HG02571 (cell line): ENCODE measurements at regions not wholly inside any gene's neighbourhood (a gene's known extent, or its start where the extent isn't known, plus 50 kb on each side); places are given as distances from the start of the nearest gene placed in this dataset.
"Not testable (repeated sequence)": the region's sequence is repeated elsewhere in the genome, so short reads cannot be mapped to it uniquely, and the experiment has no call there.

Experiments
- ATAC-seq: cut with Tn5 transposase; IDR thresholded peaks from one replicate; pipeline ENCODE4 v1.9.1; 2021; ENCODE audit warnings: mild to moderate bottlenecking, moderate library complexity; ENCODE audit not compliant: unreplicated experiment

DNA sequence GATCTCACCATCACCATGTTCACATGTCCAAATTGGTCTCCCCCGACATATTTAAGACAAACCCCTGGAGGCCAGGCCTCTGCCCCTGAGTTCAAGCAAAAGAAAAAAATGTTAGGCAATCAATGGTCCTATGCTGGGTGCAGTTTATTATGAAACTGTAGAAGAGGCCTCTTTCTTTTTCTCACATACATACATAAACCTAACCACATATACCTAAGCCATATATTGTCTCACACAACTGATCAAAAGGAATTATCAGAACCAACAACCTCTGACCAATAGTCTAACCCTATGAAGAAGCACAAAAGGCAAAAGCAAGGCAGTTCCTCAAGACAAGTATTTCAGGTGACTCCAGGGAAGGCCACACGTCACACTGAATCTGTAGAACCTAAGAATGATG, 49.9 kb downstream of the ILRUN start:
- no peak for ATAC-seq

GRCh38 chr6:34645627-34646026, 50.9 kb downstream of the ILRUN start:
- no peak for ATAC-seq

DNA sequence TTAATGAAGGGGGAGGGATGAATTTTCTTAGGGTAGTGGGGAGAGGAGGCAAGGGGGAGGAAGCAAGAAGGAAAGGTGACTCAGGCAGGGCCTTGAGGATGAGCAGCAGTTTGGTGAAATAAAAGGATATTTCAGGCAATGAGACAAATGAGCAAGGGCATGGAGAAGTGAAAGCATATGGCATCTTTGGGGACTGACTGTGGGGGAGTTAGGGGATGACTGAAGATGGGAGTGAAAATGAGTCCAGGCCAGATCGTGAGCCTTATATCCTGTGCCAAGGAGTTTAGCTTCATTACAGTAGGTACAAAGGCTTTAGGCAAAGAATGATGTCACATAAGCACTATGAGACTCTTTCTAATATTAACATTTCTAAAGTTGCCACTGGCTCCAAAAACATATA, 51.9 kb downstream of the ILRUN start:
- ATAC-seq = no peak

DNA sequence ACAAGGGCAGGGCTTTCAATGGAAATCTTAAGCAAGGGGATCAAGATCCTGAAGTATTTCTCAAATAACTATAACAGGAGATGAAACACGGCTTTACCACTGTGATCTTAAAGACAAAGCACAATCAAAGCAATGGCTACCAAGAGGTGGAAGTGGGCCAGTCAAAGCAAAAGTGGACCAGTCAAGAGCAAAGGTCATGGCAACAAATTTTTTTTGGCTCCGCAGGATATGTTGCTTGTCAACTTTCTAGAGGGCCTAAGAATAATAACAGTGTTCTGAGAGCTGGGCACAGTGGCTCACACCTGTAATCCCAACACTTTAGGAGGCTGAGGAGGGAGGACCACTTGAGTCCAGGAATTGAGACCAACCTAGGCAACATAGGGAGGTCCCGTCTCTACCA, 54.1 kb downstream of the ILRUN start:
- ATAC-seq = no peak

- not testable (repeated sequence) for ATAC-seq
Observed at GRCh38 chr6:34640074-34640849, 56.3 kb downstream of the ILRUN start.

GRCh38 chr6:34638834-34639736, 57.5 kb downstream of the ILRUN start:
- ATAC-seq = peak; percentile 58

- ATAC-seq = no peak
Observed at GRCh38 chr6:34633785-34634184, 62.8 kb downstream of the ILRUN start.

DNA sequence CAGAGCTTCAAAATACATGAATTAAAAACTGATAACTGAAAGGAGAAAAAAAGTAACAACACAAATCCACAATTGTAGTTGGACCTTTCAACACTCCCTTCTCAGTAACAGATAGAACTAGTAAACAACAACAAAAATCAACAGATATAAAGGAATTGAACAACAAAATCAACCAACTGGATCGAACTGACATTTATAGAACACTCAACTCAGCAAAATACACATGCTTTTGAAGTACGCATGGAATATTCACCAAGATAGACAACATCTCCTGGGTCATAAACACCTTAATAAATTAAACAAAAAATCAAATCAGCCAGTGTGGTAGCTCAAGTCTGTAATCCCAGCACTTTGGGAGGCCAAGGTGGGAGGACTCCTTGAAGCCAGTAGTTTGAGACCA, 63.3 kb downstream of the ILRUN start:
- ATAC-seq = no peak

DNA sequence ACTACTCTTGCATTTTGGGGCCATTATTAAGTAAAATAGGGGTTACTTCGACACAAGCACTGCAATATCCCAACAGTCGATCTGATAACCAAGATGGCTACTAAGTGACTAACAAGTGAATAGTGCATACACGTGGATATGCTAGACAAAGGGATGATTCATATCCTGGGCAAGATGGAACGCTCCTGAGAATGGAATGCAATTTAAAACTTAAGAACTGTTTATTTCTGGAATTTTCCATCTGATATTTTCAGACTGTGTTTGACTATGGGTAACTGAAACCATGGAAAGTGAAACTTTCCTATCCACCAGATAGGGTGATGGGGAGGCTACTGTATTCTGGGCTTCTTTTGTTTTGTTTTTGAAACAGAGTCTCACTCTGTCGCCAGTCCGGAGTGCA, 66.5 kb downstream of the ILRUN start:
- ATAC-seq = no peak

- no peak for ATAC-seq
Observed at GRCh38 chr6:34627296-34627695, 69.3 kb downstream of the ILRUN start.

GRCh38 chr6:34618430-34619182, 62.5 kb upstream of the SPDEF start:
- ATAC-seq = no peak

DNA sequence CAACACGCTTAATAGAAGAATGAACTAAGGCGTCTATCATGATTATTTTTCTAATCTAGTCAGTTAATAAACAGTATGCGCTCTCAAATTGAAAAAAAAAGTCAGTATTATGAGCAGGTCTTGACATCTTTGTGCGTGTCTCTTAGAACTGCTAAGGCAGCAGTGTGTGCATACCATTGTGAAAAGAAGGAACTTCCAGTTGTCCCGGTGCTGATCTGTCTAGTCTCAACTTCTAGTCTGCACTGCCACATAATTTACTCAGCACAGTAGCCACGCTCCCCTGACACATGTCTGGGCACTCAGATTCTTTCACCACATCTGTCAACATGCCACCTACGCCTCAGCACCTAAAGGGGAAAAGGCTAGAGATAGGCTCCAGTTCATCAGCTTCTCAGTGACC, 61.1 kb upstream of the SPDEF start:
- no peak for ATAC-seq

DNA sequence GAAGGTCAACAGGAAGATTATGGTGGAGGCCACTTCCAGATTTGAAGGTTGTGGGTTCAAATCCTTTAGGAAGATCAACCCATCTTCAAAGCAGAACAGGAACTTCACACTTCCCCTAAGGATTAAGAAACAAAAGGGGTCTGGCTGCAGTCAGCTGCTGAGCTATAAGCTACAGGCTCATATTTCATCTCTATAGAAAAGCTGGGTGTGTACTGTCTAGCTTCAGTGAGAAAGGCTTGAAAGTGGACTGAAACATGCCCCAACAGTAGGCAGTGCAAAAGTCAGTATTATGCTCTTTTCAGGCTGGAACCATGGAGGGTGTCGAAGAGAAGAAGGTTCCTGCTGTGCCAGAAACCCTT, 60.1 kb upstream of the SPDEF start:
- no peak for ATAC-seq

- ATAC-seq = no peak
Observed at GRCh38 chr6:34615574-34616226, 59.6 kb upstream of the SPDEF start.

DNA sequence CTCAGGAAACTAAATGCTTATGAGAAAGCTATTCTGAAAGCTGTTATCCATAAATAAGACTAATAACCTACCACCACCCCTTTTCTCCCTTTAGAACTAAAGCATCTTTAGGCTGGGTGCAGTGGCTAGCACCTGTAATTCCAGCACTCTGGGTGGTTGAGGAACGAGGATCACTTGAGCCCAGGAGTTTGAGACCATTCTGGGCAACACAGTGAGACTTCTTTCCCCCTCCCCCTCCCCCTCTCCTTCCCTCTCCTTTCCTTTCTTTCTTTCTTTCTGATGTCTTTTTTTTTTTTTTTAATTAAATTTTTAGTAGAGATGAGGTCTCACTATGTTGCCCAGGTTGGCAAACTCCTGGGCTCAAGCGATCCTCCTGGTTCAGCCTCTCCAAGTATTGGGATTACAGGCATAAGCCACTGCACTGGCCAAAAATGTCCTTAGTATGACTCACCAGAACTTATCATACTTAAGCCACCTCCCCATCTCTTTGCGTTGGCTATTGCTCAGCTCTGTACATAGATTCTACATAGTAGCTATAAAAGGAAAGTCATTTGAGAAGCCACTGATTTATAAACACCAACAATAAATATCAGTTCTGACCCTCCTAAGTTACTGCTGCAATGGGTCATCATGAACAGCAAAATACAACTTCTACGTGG, 54.8 kb upstream of the SPDEF start:
- ATAC-seq = no peak

- ATAC-seq = no peak
Observed at GRCh38 chr6:34608321-34609091, 52.4 kb upstream of the SPDEF start.

GRCh38 chr6:34606477-34607265, 50.5 kb upstream of the SPDEF start:
- ATAC-seq = no peak
